DND-41 (cell line): ENCODE measurements at regions not wholly inside any gene's neighbourhood (a gene's known extent, or its start where the extent isn't known, plus 50 kb on each side); places are given as distances from the start of the nearest gene placed in this dataset.

Experiments
- ATAC-seq: fragments of 200-7000 bp; cut with Tn5 transposase; 3 replicates; pipeline ENCODE4 v1.9.1; 2021; ENCODE audit warnings: low read depth; ENCODE audit not compliant: insufficient read depth
- DNase-seq: peaks from one replicate; pipeline ENCODE4 v3.0.0-alpha.2; 2020
- H2AFZ ChIP-seq: 2 replicates; pipeline ENCODE4 v1.6.0; 2012; ENCODE audit warnings: low read depth, low read length
- H3K27ac ChIP-seq: 2 replicates; pipeline ENCODE4 v1.5.1; 2012; ENCODE audit warnings: low read length, inconsistent platforms
- H3K27me3 ChIP-seq: fragments of 200-600 bp; sonication (generic); 2 replicates; pipeline ENCODE4 v1.6.0; 2012; ENCODE audit warnings: low read length, mild to moderate bottlenecking, inconsistent platforms; ENCODE audit not compliant: insufficient read depth, poor library complexity
- H3K36me3 ChIP-seq: 2 replicates; pipeline ENCODE4 v1.5.1; 2012; ENCODE audit warnings: low read length, inconsistent platforms; ENCODE audit not compliant: insufficient read depth
- H3K4me1 ChIP-seq: 2 replicates; pipeline ENCODE4 v1.5.1; 2012; ENCODE audit warnings: mild to moderate bottlenecking, low read length; ENCODE audit not compliant: insufficient read depth
- H3K4me2 ChIP-seq: 2 replicates; pipeline ENCODE4 v1.6.0; 2012; ENCODE audit warnings: mild to moderate bottlenecking, moderate library complexity, low read length, inconsistent platforms; ENCODE audit not compliant: insufficient read depth
- H3K4me3 ChIP-seq, 2 experiments: fragments of 200-600 bp in 1 of 2; shearing (Covaris generic) in 1 of 2; 2 replicates each; pipeline ENCODE4 v1.5.1; 2012 to 2016; ENCODE audit warnings: inconsistent platforms in 2 of 2, low read length in 2 of 2, mild to moderate bottlenecking in 2 of 2, low read depth in 1 of 2, moderate library complexity in 1 of 2
- H3K79me2 ChIP-seq: 2 replicates; pipeline ENCODE4 v1.6.0; 2012; ENCODE audit warnings: low read length, inconsistent platforms; ENCODE audit not compliant: insufficient read depth
- H3K9ac ChIP-seq: 2 replicates; pipeline ENCODE4 v1.6.0; 2012; ENCODE audit warnings: low read depth, mild to moderate bottlenecking, inconsistent platforms, low read length, moderate library complexity
- H3K9me3 ChIP-seq: 2 replicates; pipeline ENCODE4 v1.5.1; 2012; ENCODE audit warnings: low read length, moderate library complexity, mild to moderate bottlenecking, inconsistent platforms; ENCODE audit not compliant: insufficient read depth, severe bottlenecking
- H4K20me1 ChIP-seq: 2 replicates; pipeline ENCODE4 v1.6.0; 2012; ENCODE audit warnings: low read length; ENCODE audit not compliant: insufficient read depth
- EZH2 ChIP-seq: IDR thresholded peaks from 3 replicates; pipeline ENCODE4 v1.6.1; 2012; ENCODE audit warnings: borderline replicate concordance, low read depth, mild to moderate bottlenecking, moderate library complexity, low read length, inconsistent platforms; ENCODE audit not compliant: severe bottlenecking
- TF ChIP-seq, protein P1 (sequence below): IDR thresholded peaks from 2 replicates; pipeline ENCODE4 v1.5.1; 2012; ENCODE audit warnings: borderline replicate concordance, low read length, moderate library complexity, mild to moderate bottlenecking; ENCODE audit not compliant: poor library complexity, severe bottlenecking; ENCODE audit errors: extremely low read depth

- H4K20me1 ChIP-seq, result no peaks in the 10 kb centered on the region
- H3K9ac ChIP-seq, result no peak overlapping the region
- ATAC-seq, result no peak
- no peaks in the 10 kb centered on the region for H3K36me3 ChIP-seq
- no peak for TF ChIP-seq EZH2
- TF ChIP-seq, protein P1, sequence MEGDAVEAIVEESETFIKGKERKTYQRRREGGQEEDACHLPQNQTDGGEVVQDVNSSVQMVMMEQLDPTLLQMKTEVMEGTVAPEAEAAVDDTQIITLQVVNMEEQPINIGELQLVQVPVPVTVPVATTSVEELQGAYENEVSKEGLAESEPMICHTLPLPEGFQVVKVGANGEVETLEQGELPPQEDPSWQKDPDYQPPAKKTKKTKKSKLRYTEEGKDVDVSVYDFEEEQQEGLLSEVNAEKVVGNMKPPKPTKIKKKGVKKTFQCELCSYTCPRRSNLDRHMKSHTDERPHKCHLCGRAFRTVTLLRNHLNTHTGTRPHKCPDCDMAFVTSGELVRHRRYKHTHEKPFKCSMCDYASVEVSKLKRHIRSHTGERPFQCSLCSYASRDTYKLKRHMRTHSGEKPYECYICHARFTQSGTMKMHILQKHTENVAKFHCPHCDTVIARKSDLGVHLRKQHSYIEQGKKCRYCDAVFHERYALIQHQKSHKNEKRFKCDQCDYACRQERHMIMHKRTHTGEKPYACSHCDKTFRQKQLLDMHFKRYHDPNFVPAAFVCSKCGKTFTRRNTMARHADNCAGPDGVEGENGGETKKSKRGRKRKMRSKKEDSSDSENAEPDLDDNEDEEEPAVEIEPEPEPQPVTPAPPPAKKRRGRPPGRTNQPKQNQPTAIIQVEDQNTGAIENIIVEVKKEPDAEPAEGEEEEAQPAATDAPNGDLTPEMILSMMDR, result no peak
- no peaks in the 10 kb centered on the region for H3K4me1 ChIP-seq
- H3K4me2 ChIP-seq, result no peak overlapping the region
- H3K27ac ChIP-seq, result no peak overlapping the region
- H3K27me3 ChIP-seq, result no peaks in the 10 kb centered on the region
- H3K4me3 ChIP-seq, result no peak overlapping the region
- H3K79me2 ChIP-seq, result no peaks in the 10 kb centered on the region
- H2AFZ ChIP-seq, result no peak overlapping the region
- peaks cover 16% of the 10 kb centered on the region for H3K9me3 ChIP-seq
- DNase-seq, result no peak
These were observed 611.0 kb upstream of the PABPC4L start for GRCh38 chr4:134812611-134813010.

GRCh38 chr4:134807231-134807745, 605.7 kb upstream of the PABPC4L start:
- Histone ChIP-seq H3K9me3 (no peaks in the 10 kb centered on the region), H4K20me1 (no peaks in the 10 kb centered on the region), H3K4me2 (no peak overlapping the region), H3K36me3 (no peaks in the 10 kb centered on the region), H2AFZ (no peak overlapping the region), H3K9ac (no peak overlapping the region), H3K27ac (no peak overlapping the region), H3K79me2 (no peaks in the 10 kb centered on the region), H3K4me3 (no peak overlapping the region), H3K27me3 (no peaks in the 10 kb centered on the region), H3K4me1 (no peaks in the 10 kb centered on the region)
- ATAC-seq (no peak), DNase-seq (no peak)
- TF ChIP-seq, protein P1, result no peak
- TF ChIP-seq EZH2, result no peak

DNA sequence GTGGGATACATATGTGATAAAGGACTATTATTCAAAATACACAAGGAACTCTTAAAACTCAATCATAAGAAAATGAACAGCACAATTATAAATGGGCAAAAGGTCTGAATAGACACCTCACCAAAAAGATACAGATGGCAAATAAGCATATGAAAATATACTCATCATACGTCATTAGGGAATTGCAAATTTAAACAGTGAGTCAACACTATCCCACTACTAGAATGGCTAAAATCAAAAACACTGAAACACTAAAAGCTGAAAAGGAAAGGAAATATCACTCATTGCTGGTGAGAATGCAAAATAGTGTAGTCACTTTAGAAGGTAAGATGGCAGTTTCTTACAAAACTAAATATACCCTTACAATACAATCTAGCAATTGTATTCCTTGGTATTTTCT, 597.0 kb upstream of the PABPC4L start:
- H3K27ac ChIP-seq, result no peak overlapping the region
- H3K4me1 ChIP-seq, result no peaks in the 10 kb centered on the region
- ATAC-seq, result no peak
- H3K27me3 ChIP-seq, result no peaks in the 10 kb centered on the region
- H3K9me3 ChIP-seq, result no peaks in the 10 kb centered on the region
- H4K20me1 ChIP-seq, result no peaks in the 10 kb centered on the region
- H3K79me2 ChIP-seq, result no peaks in the 10 kb centered on the region
- no peak overlapping the region for H3K4me3 ChIP-seq
- no peak overlapping the region for H3K9ac ChIP-seq
- no peaks in the 10 kb centered on the region for H3K36me3 ChIP-seq
- no peak overlapping the region for H3K4me2 ChIP-seq
- H2AFZ ChIP-seq, result no peak overlapping the region
- TF ChIP-seq EZH2, result no peak
- TF ChIP-seq, protein P1, result no peak
- no peak for DNase-seq

DNA sequence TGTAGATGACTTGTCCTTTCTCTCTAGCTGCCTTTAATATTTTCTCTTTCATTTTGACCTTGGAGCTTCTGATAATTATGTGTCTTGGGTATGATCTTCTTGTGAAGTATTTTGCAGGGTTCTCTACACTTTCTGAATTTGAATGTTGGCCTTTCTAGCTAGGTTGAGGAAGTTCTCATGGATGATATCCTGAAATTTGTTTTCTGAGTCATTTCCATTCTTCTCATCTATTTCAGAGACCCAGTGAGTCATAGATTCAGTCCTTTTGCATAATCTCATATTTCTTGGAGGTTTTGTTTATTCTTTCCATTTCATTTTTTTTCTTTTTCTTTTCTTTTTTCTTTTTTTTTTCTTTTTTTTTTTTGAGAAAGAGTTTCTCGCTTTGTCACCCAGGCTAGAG, 585.7 kb upstream of the PABPC4L start:
- H3K36me3 ChIP-seq, result no peaks in the 10 kb centered on the region
- H2AFZ ChIP-seq, result no peak overlapping the region
- DNase-seq, result no peak
- H3K4me2 ChIP-seq, result no peak overlapping the region
- no peak for TF ChIP-seq EZH2
- TF ChIP-seq, protein P1, result no peak
- H3K4me1 ChIP-seq, result no peaks in the 10 kb centered on the region
- no peaks in the 10 kb centered on the region for H3K27me3 ChIP-seq
- H3K79me2 ChIP-seq, result no peaks in the 10 kb centered on the region
- H3K9ac ChIP-seq, result no peak overlapping the region
- H3K9me3 ChIP-seq, result peaks cover 19% of the 10 kb centered on the region
- no peak overlapping the region for H3K4me3 ChIP-seq
- H4K20me1 ChIP-seq, result no peaks in the 10 kb centered on the region
- H3K27ac ChIP-seq, result no peak overlapping the region
- no peak for ATAC-seq
